Activated T-cell treated with anti-CD3 and anti-CD28 coated beads, Interleukin-2, amount 50 U/mL, for 24 hours (primary cell): ENCODE measurements at regions not wholly inside any gene's neighbourhood (a gene's known extent, or its start where the extent isn't known, plus 50 kb on each side); places are given as distances from the start of the nearest gene placed in this dataset.

ENCODE experiments used
- DNase-seq: peaks from one replicate; pipeline ENCODE4 v3.0.0-alpha.2; 2020
- H3K27ac Mint-ChIP-seq: 2 replicates; pipeline ENCODE4 v1.8.0; 2020; ENCODE audit warnings: mild to moderate bottlenecking, mixed read lengths
- H3K27me3 Mint-ChIP-seq: 2 replicates; pipeline ENCODE4 v1.8.0; 2020; ENCODE audit warnings: mixed read lengths
- H3K36me3 Mint-ChIP-seq: 2 replicates; pipeline ENCODE4 v1.8.0; 2020; ENCODE audit warnings: low read depth, mixed read lengths
- H3K4me1 Mint-ChIP-seq: 2 replicates; pipeline ENCODE4 v1.8.0; 2020; ENCODE audit warnings: low read depth, mixed read lengths
- H3K4me3 Mint-ChIP-seq: 2 replicates; pipeline ENCODE4 v1.8.0; 2020; ENCODE audit warnings: mild to moderate bottlenecking, moderate library complexity, mixed read lengths
- H3K9me3 Mint-ChIP-seq: 2 replicates; pipeline ENCODE4 v1.8.0; 2020; ENCODE audit warnings: mixed read lengths

GRCh38 chr4:159977907-159978617 is 875.2 kb downstream of the RAPGEF2 start:
- Mint-ChIP-seq H3K4me1 (no peaks in the 10 kb centered on the region), H3K9me3 (peaks cover 16% of the 10 kb centered on the region), H3K27ac (no peak overlapping the region), H3K27me3 (no peaks in the 10 kb centered on the region), H3K4me3 (no peak overlapping the region), H3K36me3 (no peaks in the 10 kb centered on the region)
- DNase-seq, result no peak

DNA sequence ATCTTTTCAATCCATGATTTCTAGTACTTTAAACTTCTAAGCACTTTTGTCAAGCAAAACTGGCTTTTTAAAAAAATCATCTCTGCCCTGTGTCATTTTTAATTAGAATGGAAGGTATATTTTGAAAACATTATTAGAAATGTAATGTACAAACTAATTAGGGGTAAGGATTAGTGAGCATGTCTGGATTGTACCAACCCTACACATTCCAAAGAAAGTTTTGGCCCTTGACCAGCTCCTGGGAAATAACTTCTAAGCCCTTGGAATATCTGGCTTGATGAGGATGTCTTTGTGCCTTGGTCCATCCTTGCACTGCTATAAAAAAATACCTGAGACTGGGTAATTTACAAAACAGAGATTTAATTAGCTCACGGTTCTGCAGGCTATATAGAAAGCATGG is 876.5 kb downstream of the RAPGEF2 start:
- no peak for DNase-seq
- Mint-ChIP-seq H3K36me3 (no peaks in the 10 kb centered on the region), H3K9me3 (peaks cover 16% of the 10 kb centered on the region), H3K27me3 (no peaks in the 10 kb centered on the region), H3K4me1 (no peaks in the 10 kb centered on the region), H3K27ac (no peak overlapping the region), H3K4me3 (no peak overlapping the region)

DNA sequence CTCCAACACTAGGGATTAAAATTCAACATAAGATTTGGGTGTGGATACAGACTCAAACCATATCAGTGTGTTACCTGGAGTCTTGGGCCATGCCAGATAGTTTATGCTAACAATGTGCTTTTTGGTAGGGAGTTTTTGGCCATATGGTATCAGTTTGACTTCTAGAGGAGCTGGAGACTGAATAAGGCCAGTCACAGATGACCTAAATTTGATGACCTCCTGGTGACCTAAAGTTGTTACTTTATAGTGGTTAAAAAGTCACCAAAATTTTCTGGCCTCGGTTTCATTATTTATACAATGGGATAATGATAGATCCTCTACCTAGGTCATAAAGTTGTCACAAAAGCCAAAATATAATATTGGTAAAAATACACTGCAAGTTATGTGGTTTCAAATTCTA is 877.1 kb downstream of the RAPGEF2 start:
- Mint-ChIP-seq H3K27me3 (no peaks in the 10 kb centered on the region), H3K36me3 (no peaks in the 10 kb centered on the region), H3K4me1 (no peaks in the 10 kb centered on the region), H3K9me3 (peaks cover 16% of the 10 kb centered on the region), H3K27ac (no peak overlapping the region), H3K4me3 (no peak overlapping the region)
- DNase-seq, result no peak

GRCh38 chr4:159980826-159981468 is 878.1 kb downstream of the RAPGEF2 start:
- Mint-ChIP-seq H3K27me3 (no peaks in the 10 kb centered on the region), H3K9me3 (peaks cover 14% of the 10 kb centered on the region), H3K4me1 (no peaks in the 10 kb centered on the region), H3K27ac (no peak overlapping the region), H3K36me3 (no peaks in the 10 kb centered on the region), H3K4me3 (no peak overlapping the region)
- no peak for DNase-seq

- H3K36me3 Mint-ChIP-seq, result no peaks in the 10 kb centered on the region
- DNase-seq, result no peak
- H3K27ac Mint-ChIP-seq, result no peak overlapping the region
- peaks cover 15% of the 10 kb centered on the region for H3K9me3 Mint-ChIP-seq
- H3K4me3 Mint-ChIP-seq, result no peak overlapping the region
- no peaks in the 10 kb centered on the region for H3K4me1 Mint-ChIP-seq
- H3K27me3 Mint-ChIP-seq, result no peaks in the 10 kb centered on the region
Observed at GRCh38 chr4:159981469-159981856, 878.6 kb downstream of the RAPGEF2 start.

GRCh38 chr4:159983082-159983481 is 880.2 kb downstream of the RAPGEF2 start:
- Mint-ChIP-seq H3K4me1 (no peaks in the 10 kb centered on the region), H3K27me3 (no peaks in the 10 kb centered on the region), H3K36me3 (no peaks in the 10 kb centered on the region), H3K27ac (no peak overlapping the region), H3K4me3 (no peak overlapping the region), H3K9me3 (peaks cover 11% of the 10 kb centered on the region)
- no peak for DNase-seq

DNA sequence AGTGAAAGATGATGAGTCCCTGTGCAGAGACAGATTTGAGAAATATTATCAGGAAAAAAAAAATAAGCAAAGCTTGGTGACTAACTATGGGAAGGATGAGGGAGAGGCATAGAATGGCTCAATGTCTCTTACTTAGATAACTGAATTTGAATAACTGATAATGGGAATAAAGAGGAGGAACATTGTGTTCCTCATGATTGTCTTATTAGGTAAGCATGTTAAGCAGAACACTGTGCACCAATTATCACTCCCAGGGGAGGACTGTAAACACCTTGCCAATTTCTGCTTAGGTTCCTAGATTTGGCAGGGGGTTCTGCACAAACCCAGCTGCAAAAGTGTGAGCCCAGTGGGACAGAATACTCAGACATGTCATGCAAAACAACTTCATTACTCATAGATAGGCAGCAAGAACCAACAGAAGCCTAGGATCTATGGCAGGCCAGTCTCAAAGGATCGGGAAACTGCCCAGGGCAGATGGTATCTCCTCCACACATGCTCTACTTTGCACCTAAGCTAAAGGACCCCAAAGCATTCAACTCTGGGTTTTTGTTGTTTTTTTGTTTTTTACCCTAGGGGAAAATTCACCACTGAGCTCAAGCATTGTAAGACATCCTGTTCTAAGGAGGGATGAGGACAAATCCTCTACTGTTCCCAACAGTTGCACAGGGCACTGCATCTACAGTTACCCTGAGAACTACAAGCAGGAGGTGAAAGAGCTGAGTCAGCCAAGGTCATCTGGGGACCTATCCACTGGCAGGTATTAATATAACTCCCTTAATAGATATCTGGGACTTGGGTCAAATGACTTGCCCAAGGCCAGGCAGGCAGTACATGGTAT is 907.0 kb downstream of the RAPGEF2 start:
- DNase-seq, result no peak
- no peaks in the 10 kb centered on the region for H3K27me3 Mint-ChIP-seq
- no peaks in the 10 kb centered on the region for H3K36me3 Mint-ChIP-seq
- H3K4me1 Mint-ChIP-seq, result no peaks in the 10 kb centered on the region
- H3K9me3 Mint-ChIP-seq, result peaks cover 27% of the 10 kb centered on the region
- H3K4me3 Mint-ChIP-seq, result no peak overlapping the region
- H3K27ac Mint-ChIP-seq, result no peak overlapping the region

DNA sequence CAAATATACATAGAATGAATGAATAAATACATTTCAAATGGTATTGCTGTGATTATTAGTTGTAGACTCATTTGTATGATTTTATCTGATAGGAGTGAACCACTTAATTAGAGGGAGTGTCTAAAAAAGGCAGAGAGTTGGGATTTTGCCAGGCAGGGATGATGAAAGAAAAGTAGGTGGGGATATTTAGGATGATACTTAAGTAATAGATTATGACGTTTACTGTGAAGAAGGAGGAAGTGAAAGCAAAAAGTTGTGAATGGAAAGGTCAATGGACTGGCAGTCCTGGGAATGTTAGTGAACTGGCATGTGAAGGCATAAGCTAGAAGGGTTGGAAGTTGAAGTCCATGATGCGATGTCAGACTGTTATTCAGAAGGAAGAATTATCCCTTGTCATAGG is 917.1 kb downstream of the RAPGEF2 start:
- peaks cover 28% of the 10 kb centered on the region for H3K9me3 Mint-ChIP-seq
- no peak overlapping the region for H3K4me3 Mint-ChIP-seq
- no peaks in the 10 kb centered on the region for H3K27me3 Mint-ChIP-seq
- H3K36me3 Mint-ChIP-seq, result no peaks in the 10 kb centered on the region
- no peak for DNase-seq
- no peak overlapping the region for H3K27ac Mint-ChIP-seq
- no peaks in the 10 kb centered on the region for H3K4me1 Mint-ChIP-seq

DNA sequence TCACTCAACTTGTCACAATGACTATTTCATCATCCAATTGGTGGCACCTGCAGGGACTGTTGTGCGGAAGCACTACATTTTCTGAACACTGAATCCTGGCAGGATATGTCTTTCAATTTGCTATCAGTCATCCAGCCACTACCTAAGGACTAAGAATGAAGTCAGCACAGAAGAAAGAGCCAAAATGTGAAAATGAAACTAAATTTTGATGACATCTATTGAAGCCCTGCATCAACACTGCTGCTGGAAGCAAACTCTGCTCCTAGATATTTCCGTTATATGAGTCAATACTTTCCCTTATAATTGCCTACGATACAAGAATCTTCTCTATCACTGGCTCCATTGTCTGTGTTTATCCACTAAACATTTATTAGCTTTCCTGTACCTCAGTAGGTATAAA is 917.9 kb downstream of the RAPGEF2 start:
- no peak overlapping the region for H3K27ac Mint-ChIP-seq
- H3K4me3 Mint-ChIP-seq, result no peak overlapping the region
- H3K36me3 Mint-ChIP-seq, result no peaks in the 10 kb centered on the region
- peaks cover 28% of the 10 kb centered on the region for H3K9me3 Mint-ChIP-seq
- H3K4me1 Mint-ChIP-seq, result no peaks in the 10 kb centered on the region
- no peak for DNase-seq
- no peaks in the 10 kb centered on the region for H3K27me3 Mint-ChIP-seq

DNA sequence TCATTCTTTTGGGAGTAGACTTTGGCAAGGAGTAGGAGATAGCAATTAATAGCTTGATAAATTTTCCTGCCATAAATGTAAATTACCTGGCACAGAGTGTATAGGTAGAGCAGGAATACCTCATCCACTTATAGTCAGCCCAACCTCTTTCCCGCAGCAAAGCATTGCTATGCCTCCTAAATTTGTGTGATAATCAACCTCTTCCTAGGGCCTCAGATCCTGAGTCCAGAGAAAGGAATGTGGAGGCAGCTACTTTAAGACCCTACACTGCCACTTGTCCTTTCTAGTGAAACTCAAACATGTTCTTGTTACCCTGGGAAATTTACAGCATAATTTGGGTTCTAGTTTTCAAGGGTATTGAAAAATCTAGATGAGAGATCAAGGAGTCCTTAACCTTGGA is 919.0 kb downstream of the RAPGEF2 start:
- DNase-seq, result no peak
- H3K4me3 Mint-ChIP-seq, result no peak overlapping the region
- no peaks in the 10 kb centered on the region for H3K27me3 Mint-ChIP-seq
- H3K36me3 Mint-ChIP-seq, result no peaks in the 10 kb centered on the region
- H3K4me1 Mint-ChIP-seq, result no peaks in the 10 kb centered on the region
- peaks cover 28% of the 10 kb centered on the region for H3K9me3 Mint-ChIP-seq
- H3K27ac Mint-ChIP-seq, result no peak overlapping the region

DNA sequence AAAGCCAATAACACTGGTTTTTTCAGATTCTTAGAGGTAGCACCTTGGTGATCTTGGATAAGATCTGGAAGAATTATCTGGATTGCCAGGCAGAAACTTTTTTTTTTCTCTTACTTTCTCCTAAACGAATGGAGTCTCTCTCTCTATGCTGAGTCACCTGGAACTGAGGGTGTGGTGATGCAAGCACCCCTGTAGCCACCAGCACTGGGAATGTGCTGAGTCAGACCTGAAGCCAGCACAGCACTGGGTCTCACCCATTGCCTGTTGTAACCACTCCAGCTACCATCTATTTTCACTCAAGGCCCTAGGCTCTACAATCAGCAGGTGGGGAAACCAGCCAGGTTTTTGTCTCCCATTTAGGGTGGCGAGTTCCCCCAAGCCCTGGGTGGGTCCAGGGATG is 923.8 kb downstream of the RAPGEF2 start:
- Mint-ChIP-seq H3K27me3 (no peaks in the 10 kb centered on the region), H3K36me3 (no peaks in the 10 kb centered on the region), H3K4me3 (no peak overlapping the region), H3K9me3 (peaks cover 11% of the 10 kb centered on the region), H3K27ac (no peak overlapping the region), H3K4me1 (no peaks in the 10 kb centered on the region)
- no peak for DNase-seq

- no peak overlapping the region for H3K4me3 Mint-ChIP-seq
- DNase-seq, result no peak
- H3K27me3 Mint-ChIP-seq, result no peaks in the 10 kb centered on the region
Observed at GRCh38 chr4:160034501-160034900, 931.6 kb downstream of the RAPGEF2 start.

DNA sequence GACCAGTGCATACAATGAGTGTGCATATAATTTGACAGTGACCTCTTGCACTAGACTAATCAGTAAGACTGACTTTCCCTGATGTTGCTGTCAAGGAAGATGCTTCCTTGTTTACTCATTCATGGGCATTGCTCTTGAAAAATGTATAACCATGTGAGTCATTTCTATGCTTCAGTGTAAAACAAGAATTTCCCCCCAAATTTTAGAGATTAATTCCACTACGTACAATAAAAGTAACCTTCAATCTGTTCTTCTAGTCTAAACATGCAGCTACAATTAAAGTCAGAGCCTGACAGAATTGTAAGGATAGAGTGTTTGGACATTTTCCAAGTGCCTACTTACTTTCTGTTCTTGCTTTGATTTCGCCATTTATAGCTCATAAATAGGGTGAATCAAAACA is 935.7 kb downstream of the RAPGEF2 start:
- H3K4me1 Mint-ChIP-seq, result no peaks in the 10 kb centered on the region
- no peak overlapping the region for H3K27ac Mint-ChIP-seq
- peaks cover 9% of the 10 kb centered on the region for H3K9me3 Mint-ChIP-seq
- no peaks in the 10 kb centered on the region for H3K36me3 Mint-ChIP-seq
- no peaks in the 10 kb centered on the region for H3K27me3 Mint-ChIP-seq
- no peak overlapping the region for H3K4me3 Mint-ChIP-seq
- no peak for DNase-seq

More at GRCh38 chr4:160034501-160034900, 931.6 kb downstream of the RAPGEF2 start:
- no peaks in the 10 kb centered on the region for H3K4me1 Mint-ChIP-seq
- H3K27ac Mint-ChIP-seq, result no peak overlapping the region
- H3K36me3 Mint-ChIP-seq, result no peaks in the 10 kb centered on the region
- H3K9me3 Mint-ChIP-seq, result peaks cover 9% of the 10 kb centered on the region

- Mint-ChIP-seq H3K9me3 (peaks cover 22% of the 10 kb centered on the region), H3K4me3 (no peak overlapping the region), H3K36me3 (no peaks in the 10 kb centered on the region), H3K27ac (no peak overlapping the region), H3K4me1 (no peaks in the 10 kb centered on the region), H3K27me3 (no peaks in the 10 kb centered on the region)
- no peak for DNase-seq
Observed at GRCh38 chr4:160044693-160045092, 941.8 kb downstream of the RAPGEF2 start.
